SK-N-MC (cell line): ENCODE measurements at regions not wholly inside any gene's neighbourhood (a gene's known extent, or its start where the extent isn't known, plus 50 kb on each side); places are given as distances from the start of the nearest gene placed in this dataset.
A peak's percentile ranks its signal among the peaks of the same experiment; 100 is the strongest.

Source experiments
- DNase-seq: peaks from one replicate; pipeline ENCODE4 v3.0.0-alpha.2; 2011; ENCODE audit warnings: low read depth, low spot score
- H3K27ac ChIP-seq: fragments of 200-600 bp; sonication (generic); 2 replicates; pipeline ENCODE4 v1.5.1; 2016; ENCODE audit warnings: mixed run types
- H3K36me3 ChIP-seq: fragments of 200-600 bp; sonication (generic); 2 replicates; pipeline ENCODE4 v1.6.1; 2017; ENCODE audit warnings: antibody characterized with exemption, low read length, mixed read lengths; ENCODE audit not compliant: insufficient read depth
- H3K4me3 ChIP-seq: fragments of 200-600 bp; sonication (generic); 2 replicates; pipeline ENCODE4 v1.5.1; 2016
- H3K9ac ChIP-seq: fragments of 200-600 bp; sonication (generic); 2 replicates; pipeline ENCODE4 v1.8.0; 2017; ENCODE audit warnings: mixed run types, mixed read lengths; ENCODE audit not compliant: insufficient read length
- H3K9me3 ChIP-seq: fragments of 200-600 bp; sonication (generic); 2 replicates; pipeline ENCODE4 v1.6.1; 2017; ENCODE audit warnings: low read depth, mild to moderate bottlenecking, antibody characterized with exemption, low read length, moderate library complexity, mixed read lengths
- EZH2 ChIP-seq: fragments of 200-600 bp; sonication (generic); IDR thresholded peaks from one replicate; pipeline ENCODE4 v1.6.1; 2017; ENCODE audit warnings: antibody characterized with exemption
- FOXP2 ChIP-seq: optimal IDR thresholded peaks from 2 replicates; pipeline ENCODE3; 2011; ENCODE audit warnings: mild to moderate bottlenecking, moderate library complexity; ENCODE audit not compliant: insufficient read depth; ENCODE audit errors: extremely low read length, control extremely low read depth
- POLR2AphosphoS5 ChIP-seq: IDR thresholded peaks from 2 replicates; pipeline ENCODE4 v1.6.1; 2012; ENCODE audit warnings: mild to moderate bottlenecking, low read depth, low read length, borderline replicate concordance

DNA sequence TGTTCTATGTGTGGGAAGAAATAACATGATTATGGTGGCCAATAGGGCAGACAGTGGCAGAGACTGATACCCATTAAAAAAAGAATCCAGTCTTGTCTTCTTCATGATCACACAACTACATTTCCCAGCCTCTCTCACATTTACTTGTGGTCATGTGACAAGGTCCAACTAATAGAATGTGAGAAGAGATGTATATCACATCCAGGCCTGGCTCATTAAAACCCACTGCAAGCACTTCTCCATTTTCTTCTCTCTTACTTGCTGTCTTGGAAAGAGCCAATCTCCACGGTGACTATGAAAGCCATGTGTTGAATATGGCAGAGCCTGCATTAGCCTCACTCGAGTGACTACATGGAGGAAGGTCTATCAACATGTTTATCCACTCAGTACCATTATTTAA lies 306.2 kb upstream of the ZEB2 start:
- TF ChIP-seq FOXP2 = no peak
- DNase-seq = no peak
- no peak overlapping the region for H3K4me3 ChIP-seq

GRCh38 chr2:144825331-144826020 lies 305.6 kb upstream of the ZEB2 start:
- no peak for DNase-seq
- Histone ChIP-seq H3K9ac (no peak overlapping the region), H3K9me3 (no peaks in the 10 kb centered on the region; the same call in 1 of the 2 replicates), H3K27ac (no peak overlapping the region), H3K36me3 (no peaks in the 10 kb centered on the region), H3K4me3 (no peak overlapping the region)
- TF ChIP-seq FOXP2 (no peak), POLR2AphosphoS5 (no peak), EZH2 (no peak)

More for the DNA sequence above, 306.2 kb upstream of the ZEB2 start:
- Histone ChIP-seq H3K9ac (no peak overlapping the region), H3K27ac (no peak overlapping the region), H3K36me3 (no peaks in the 10 kb centered on the region), H3K9me3 (no peaks in the 10 kb centered on the region; the same call in 1 of the 2 replicates)

GRCh38 chr2:144824306-144825080 lies 304.6 kb upstream of the ZEB2 start:
- Histone ChIP-seq H3K36me3 (no peaks in the 10 kb centered on the region), H3K9me3 (no peaks in the 10 kb centered on the region; the same call in 1 of the 2 replicates), H3K9ac (no peak overlapping the region), H3K27ac (no peak overlapping the region), H3K4me3 (no peak overlapping the region)
- TF ChIP-seq FOXP2 (no peak), EZH2 (no peak), POLR2AphosphoS5 (no peak)
- DNase-seq = no peak

DNA sequence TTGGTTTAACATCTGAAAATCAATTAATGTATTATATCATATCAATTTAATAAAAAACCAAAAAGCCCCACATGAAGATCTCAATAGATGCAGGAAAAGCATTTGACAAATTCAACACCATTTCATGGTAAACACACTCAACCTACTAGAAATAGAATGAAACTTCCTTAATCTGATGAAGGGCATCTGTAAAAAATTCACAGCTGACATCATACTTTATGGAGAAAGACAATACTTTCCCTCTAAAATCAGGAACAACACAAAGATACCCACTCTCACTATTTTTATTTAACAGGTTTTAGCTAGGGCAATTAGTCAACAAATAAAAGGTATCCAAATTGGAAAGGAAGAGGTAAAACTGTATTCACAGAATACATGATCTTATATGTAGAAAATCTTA lies 303.0 kb upstream of the ZEB2 start:
- no peak for TF ChIP-seq FOXP2
- TF ChIP-seq EZH2 = no peak
- TF ChIP-seq POLR2AphosphoS5 = no peak
- Histone ChIP-seq H3K9ac (no peak overlapping the region), H3K4me3 (no peak overlapping the region), H3K27ac (no peak overlapping the region), H3K36me3 (no peaks in the 10 kb centered on the region), H3K9me3 (no peaks in the 10 kb centered on the region; the same call in 1 of the 2 replicates)
- no peak for DNase-seq

DNA sequence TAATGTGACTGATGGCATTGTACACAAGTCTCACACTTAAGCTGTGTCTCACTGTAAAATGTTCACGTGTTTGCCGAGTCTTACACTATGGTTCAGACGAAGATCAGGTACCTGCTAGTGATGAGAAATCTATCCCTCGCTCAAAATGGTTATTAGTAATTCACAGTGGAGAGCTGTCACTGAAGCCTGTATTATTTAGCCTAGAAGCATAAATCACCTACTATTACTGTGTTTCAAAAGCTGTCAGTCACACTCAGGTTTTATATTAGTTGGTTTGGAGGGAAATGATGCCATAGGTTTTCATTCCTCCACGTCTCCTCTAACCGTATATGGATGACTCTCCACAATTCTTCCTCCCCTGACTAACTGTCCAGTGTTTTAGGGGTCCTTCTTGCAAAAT lies 292.4 kb upstream of the ZEB2 start:
- DNase-seq = no peak
- Histone ChIP-seq H3K9me3 (no peaks in the 10 kb centered on the region), H3K9ac (no peak overlapping the region), H3K27ac (no peak overlapping the region), H3K4me3 (no peak overlapping the region), H3K36me3 (no peaks in the 10 kb centered on the region)
- TF ChIP-seq FOXP2 (no peak), EZH2 (no peak), POLR2AphosphoS5 (no peak)

GRCh38 chr2:144801766-144802165 lies 281.8 kb upstream of the ZEB2 start:
- H3K27ac ChIP-seq = peak overlapping the region; percentile 79
- peak; percentile 30 for DNase-seq
- no peaks in the 10 kb centered on the region for H3K9me3 ChIP-seq
- no peak overlapping the region; the same call in 1 of the 2 replicates for H3K4me3 ChIP-seq
- no peak overlapping the region for H3K9ac ChIP-seq
- TF ChIP-seq EZH2 (no peak), POLR2AphosphoS5 (no peak), FOXP2 (no peak)
- H3K36me3 ChIP-seq = no peaks in the 10 kb centered on the region

- Histone ChIP-seq H3K9ac (no peak overlapping the region), H3K4me3 (no peak overlapping the region; the same call in 1 of the 2 replicates), H3K36me3 (no peaks in the 10 kb centered on the region), H3K27ac (peak overlapping the region; percentile 79), H3K9me3 (no peaks in the 10 kb centered on the region)
- TF ChIP-seq FOXP2 (no peak), POLR2AphosphoS5 (no peak)
- DNase-seq = no peak
Observed at GRCh38 chr2:144801325-144801724, 281.4 kb upstream of the ZEB2 start.

GRCh38 chr2:144798989-144799388 lies 279.1 kb upstream of the ZEB2 start:
- no peak for TF ChIP-seq EZH2
- no peak for TF ChIP-seq FOXP2
- Histone ChIP-seq H3K36me3 (no peaks in the 10 kb centered on the region), H3K4me3 (no peak overlapping the region), H3K9me3 (no peaks in the 10 kb centered on the region), H3K27ac (no peak overlapping the region), H3K9ac (no peak overlapping the region)
- DNase-seq = no peak
